SK-N-SH (cell line): ENCODE measurements at regions not wholly inside any gene's neighbourhood (a gene's known extent, or its start where the extent isn't known, plus 50 kb on each side); places are given as distances from the start of the nearest gene placed in this dataset.
A peak's percentile ranks its signal among the peaks of the same experiment; 100 is the strongest.
"Not testable (repeated sequence)": the region's sequence is repeated elsewhere in the genome, so short reads cannot be mapped to it uniquely, and the experiment has no call there.

ENCODE experiments used
- CTCF ChIA-PET: fragments of 300-600, 350-600 bp; formaldehyde crosslinking; extraction: SDS; loops from one replicate; lab custom pipeline; 2021; lab: Yijun Ruan, JAX
- POLR2A ChIA-PET: fragments of 350-600 bp; sonication (Branson Sonifier 250); formaldehyde crosslinking; extraction: SDS; loops from one replicate; lab custom pipeline; 2020; ENCODE audit warnings: antibody characterized with exemption, inconsistent platforms; lab: Yijun Ruan, JAX
- DNase-seq: peaks from one replicate; pipeline ENCODE4 v3.0.0; 2012
- H2AFZ ChIP-seq: fragments of 200-600 bp; sonication (generic); 2 replicates; pipeline ENCODE4 v1.8.1; 2016; ENCODE audit warnings: antibody characterized with exemption, mild to moderate bottlenecking, low read depth
- H3F3A ChIP-seq: fragments of 200-600 bp; sonication (generic); replicated peaks from 2 replicates; pipeline ENCODE3; 2016; ENCODE audit warnings: antibody characterized with exemption, mild to moderate bottlenecking; ENCODE audit not compliant: insufficient read depth
- H3K27ac ChIP-seq, 2 experiments: fragments of 200-500 bp in 1 of 2; fragments of 200-600 bp in 1 of 2; sonication (Bioruptor generic) in 1 of 2; sonication (generic), shearing (Covaris generic) in 1 of 2; 2 replicates each; pipeline versions ENCODE4 v1.5.1 to v1.6.1; 2014 to 2016; ENCODE audit warnings: low read depth in 2 of 2, inconsistent platforms in 1 of 2, low read length in 1 of 2, mild to moderate bottlenecking in 1 of 2, mixed read lengths in 1 of 2
- H3K27me3 ChIP-seq: fragments of 200-600 bp; sonication (generic), shearing (Covaris generic); 2 replicates; pipeline ENCODE4 v1.6.1; 2016; ENCODE audit warnings: mixed run types; ENCODE audit not compliant: insufficient read depth
- H3K36me3 ChIP-seq, 2 experiments: fragments of 200-500 bp in 1 of 2; fragments of 200-600 bp in 1 of 2; sonication (Bioruptor generic) in 1 of 2; sonication (generic) in 1 of 2; replicated peaks in 1 of 2; 2 replicates each; pipeline versions ENCODE3 to v1.5.1; 2014 to 2016; ENCODE audit warnings: low read length in 1 of 2, mild to moderate bottlenecking in 1 of 2; ENCODE audit not compliant: insufficient read depth in 2 of 2, control insufficient read depth in 1 of 2
- H3K4me1 ChIP-seq, 2 experiments: fragments of 200-500 bp in 1 of 2; fragments of 200-600 bp in 1 of 2; sonication (Bioruptor generic) in 1 of 2; sonication (generic), shearing (Covaris generic) in 1 of 2; 2 replicates each; pipeline versions ENCODE4 v1.5.1 to v1.6.1; 2014 to 2016; ENCODE audit warnings: low read depth in 1 of 2, low read length in 1 of 2, mixed run types in 1 of 2; ENCODE audit not compliant: insufficient read depth in 2 of 2, control insufficient read depth in 1 of 2
- H3K4me2 ChIP-seq: fragments of 200-600 bp; sonication (generic), shearing (Covaris generic); 2 replicates; pipeline ENCODE4 v1.6.1; 2017; ENCODE audit warnings: mixed run types
- H3K4me3 ChIP-seq, 2 experiments: fragments of 200-500 bp in 1 of 2; fragments of 200-600 bp in 1 of 2; sonication (Bioruptor generic) in 1 of 2; sonication (generic), shearing (Covaris generic) in 1 of 2; 2 replicates each; pipeline versions ENCODE4 v1.5.1 to v1.8.1; 2014 to 2016; ENCODE audit warnings: low read depth in 2 of 2, inconsistent platforms in 1 of 2, low read length in 1 of 2, mild to moderate bottlenecking in 1 of 2, mixed read lengths in 1 of 2, moderate library complexity in 1 of 2
- H3K79me2 ChIP-seq: fragments of 200-600 bp; sonication (generic); 2 replicates; pipeline ENCODE4 v1.8.1; 2017; ENCODE audit warnings: mild to moderate bottlenecking; ENCODE audit not compliant: insufficient read depth
- H3K9ac ChIP-seq: fragments of 200-600 bp; sonication (generic); 2 replicates; pipeline ENCODE4 v1.6.1; 2017; ENCODE audit warnings: mixed run types
- H3K9me2 ChIP-seq: fragments of 200-600 bp; sonication (generic); 2 replicates; pipeline ENCODE4 v1.6.1; 2017; ENCODE audit warnings: mixed run types
- H3K9me3 ChIP-seq: fragments of 200-600 bp; sonication (generic); 2 replicates; pipeline ENCODE4 v1.6.1; 2017; ENCODE audit warnings: mixed run types, mild to moderate bottlenecking, moderate library complexity
- H4K20me1 ChIP-seq: fragments of 200-600 bp; sonication (generic); 2 replicates; pipeline ENCODE4 v1.6.1; 2017; ENCODE audit warnings: mild to moderate bottlenecking, mixed run types; ENCODE audit not compliant: insufficient read depth
- NRF1 ChIP-seq: IDR thresholded peaks from 2 replicates; pipeline ENCODE4 v1.6.1; 2012; ENCODE audit warnings: low read depth, mild to moderate bottlenecking, low read length
- WGBS: methylation state at CpG from one replicate; pipeline ENCODE4 v1.1.6; 2017; ENCODE audit warnings: low lambda C conversion rate; 5-methylcytosine and 5-hydroxymethylcytosine counted together
- small RNA-seq, 7 experiments: library from RNA; depleted of rRNA; stranded (forward); fragments of <200 nt; gene quantifications; one replicate each; pipeline ENCODE3, GENCODE V24; 2012

DNA sequence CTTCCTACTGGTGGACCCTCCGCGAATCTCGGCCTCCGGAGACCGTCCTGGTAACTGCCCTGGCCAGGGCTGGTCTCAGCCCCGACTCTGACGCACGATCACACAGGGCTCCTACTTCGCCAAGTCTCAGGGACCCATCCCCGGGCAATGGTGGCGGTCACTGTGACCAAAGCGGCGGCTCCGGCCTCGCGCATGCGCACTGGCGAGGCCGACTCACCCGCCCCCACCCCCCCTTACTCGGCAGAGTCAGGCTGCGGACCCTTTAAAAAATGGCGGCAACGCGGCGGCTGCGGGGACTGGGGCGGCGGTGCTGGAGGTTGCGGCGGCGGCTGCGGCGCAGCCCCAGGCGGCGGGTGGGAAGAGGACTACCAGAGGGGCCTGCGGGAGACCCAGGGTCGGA is 1581.3 kb downstream of the FOXD4L5 start:
- H3F3A ChIP-seq, H2AFZ ChIP-seq, H3K9me3 ChIP-seq, H3K4me2 ChIP-seq, CTCF ChIA-PET, H3K27ac ChIP-seq, DNase-seq, H3K4me1 ChIP-seq, H4K20me1 ChIP-seq, H3K79me2 ChIP-seq, H3K36me3 ChIP-seq, H3K27me3 ChIP-seq, H3K9ac ChIP-seq, POLR2A ChIA-PET, H3K9me2 ChIP-seq: not testable (repeated sequence)
- 80% methylated on average over 4 of the region's 38 CpGs for WGBS
- peak overlapping the region; percentile 32; a peak in 2 of 4 replicates for H3K4me3 ChIP-seq
- peak; percentile 45 for TF ChIP-seq NRF1

DNA sequence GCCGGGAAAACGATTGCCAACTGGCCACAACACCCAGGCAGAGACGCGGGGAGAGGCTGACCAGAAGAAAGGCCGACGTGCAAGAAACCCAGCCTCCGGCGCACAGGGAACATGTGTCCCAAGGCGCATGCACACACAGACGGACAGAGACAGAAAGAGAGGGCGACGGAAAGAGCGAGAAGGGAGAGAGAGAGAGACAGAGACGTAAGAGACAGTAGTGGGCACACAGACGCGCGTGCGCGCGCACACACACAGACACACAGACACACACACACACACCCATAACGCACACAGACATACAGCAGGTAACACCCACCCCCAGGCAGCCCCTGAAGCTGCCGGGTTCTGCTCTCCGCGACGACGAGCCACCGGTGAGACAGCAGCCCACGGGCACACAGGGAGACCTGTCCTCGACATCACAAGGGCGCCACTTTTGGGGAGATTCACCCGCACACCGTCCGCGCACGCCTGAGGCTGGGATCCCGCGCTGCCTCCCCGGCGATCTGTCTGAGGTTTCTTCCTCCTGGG is 1581.8 kb downstream of the FOXD4L5 start:
- Histone ChIP-seq H2AFZ (peak overlapping the region; percentile 59; the same call in 1 of the 2 replicates), H3K4me3 (peak overlapping the region; percentile 32)
- H3K9me3 ChIP-seq, H4K20me1 ChIP-seq, H3F3A ChIP-seq, CTCF ChIA-PET, H3K9ac ChIP-seq, H3K9me2 ChIP-seq, H3K4me1 ChIP-seq, H3K27me3 ChIP-seq, H3K4me2 ChIP-seq, H3K36me3 ChIP-seq, POLR2A ChIA-PET, DNase-seq, H3K27ac ChIP-seq, H3K79me2 ChIP-seq: not testable (repeated sequence)
- 41% methylated on average over 31 of the region's 39 CpGs for WGBS

Small RNA genes in the stretch of these regions (small RNA-seq; reads per million reads assigned to genes)
- 0 reads per million in 7 experiments for gene MIR4477B
- gene PTGER4P3, result 0 reads per million in 7 experiments
- 0 reads per million in 7 experiments for gene RNA5SP284
